ENCODE measurements at regions not wholly inside any gene's neighbourhood (a gene's known extent, or its start where the extent isn't known, plus 50 kb on each side); places are given as distances from the start of the nearest gene placed in this dataset.

GRCh38 chr18:26794230-26795101 lies 71.0 kb downstream of the AQP4 start:
- no peak for TF ChIP-seq CTCF (IDR thresholded peaks at IDR 0.05)
- no peak for TF ChIP-seq POLR2AphosphoS5 (IDR thresholded peaks at IDR 0.05)
- TF ChIP-seq EP300 (IDR thresholded peaks at IDR 0.05): no peak

All from sigmoid colon (tissue), 4 donors.